Suppressor macrophage treated with lipopolysaccharide for 1 hour (primary cell): ENCODE measurements at regions not wholly inside any gene's neighbourhood (a gene's known extent, or its start where the extent isn't known, plus 50 kb on each side); places are given as distances from the start of the nearest gene placed in this dataset.
A peak's percentile ranks its signal among the peaks of the same experiment; 100 is the strongest.
"Not testable (repeated sequence)": the region's sequence is repeated elsewhere in the genome, so short reads cannot be mapped to it uniquely, and the experiment has no call there.

ENCODE experiments used
- DNase-seq, 3 donors: peaks; one replicate each; pipeline ENCODE4 v3.0.0-alpha.2; 2020 to 2022

GRCh38 chr2:37571587-37572136, 99.8 kb downstream of the CDC42EP3 start:
- DNase-seq: no peak

GRCh38 chr2:37573451-37574388, 97.7 kb downstream of the CDC42EP3 start:
- DNase-seq: peak in 1 of 3 donors; percentile 58

GRCh38 chr2:37575780-37576179, 95.7 kb downstream of the CDC42EP3 start:
- no peak for DNase-seq

GRCh38 chr2:37576194-37576593, 95.2 kb downstream of the CDC42EP3 start:
- DNase-seq: not testable (repeated sequence)

- DNase-seq: peak; percentile 48 to 67 (median 59)
Observed at GRCh38 chr2:37576831-37577230, 94.6 kb downstream of the CDC42EP3 start.

GRCh38 chr2:37579192-37579713, 92.2 kb downstream of the CDC42EP3 start:
- DNase-seq: no peak

GRCh38 chr2:37579949-37580348, 91.5 kb downstream of the CDC42EP3 start:
- peak in 2 of 3 donors; percentile 44 to 59 for DNase-seq

GRCh38 chr2:37581433-37581832, 90.0 kb downstream of the CDC42EP3 start:
- DNase-seq: no peak

GRCh38 chr2:37582481-37583220, 88.8 kb downstream of the CDC42EP3 start:
- no peak for DNase-seq

GRCh38 chr2:37583402-37583801, 88.0 kb downstream of the CDC42EP3 start:
- DNase-seq: no peak

- DNase-seq: no peak
Observed at GRCh38 chr2:37583867-37584266, 87.6 kb downstream of the CDC42EP3 start.

- DNase-seq: peak; percentile 55 to 60 (median 56)
Observed at GRCh38 chr2:37585295-37585908, 86.0 kb downstream of the CDC42EP3 start.

GRCh38 chr2:37585982-37586621, 85.3 kb downstream of the CDC42EP3 start:
- DNase-seq: peak; percentile 79 to 93 (median 91)

GRCh38 chr2:37586663-37587317, 84.7 kb downstream of the CDC42EP3 start:
- no peak for DNase-seq

GRCh38 chr2:37587817-37588216, 83.6 kb downstream of the CDC42EP3 start:
- DNase-seq: no peak

- DNase-seq: peak in 2 of 3 donors; percentile 50 to 59
Observed at GRCh38 chr2:37588316-37588777, 83.1 kb downstream of the CDC42EP3 start.

GRCh38 chr2:37589298-37589697, 82.1 kb downstream of the CDC42EP3 start:
- DNase-seq: peak in 1 of 3 donors; percentile 39

- DNase-seq: no peak
Observed at GRCh38 chr2:37590119-37590571, 81.3 kb downstream of the CDC42EP3 start.
